ENCODE measurements at regions not wholly inside any gene's neighbourhood (a gene's known extent, or its start where the extent isn't known, plus 50 kb on each side); places are given as distances from the start of the nearest gene placed in this dataset.

DNA sequence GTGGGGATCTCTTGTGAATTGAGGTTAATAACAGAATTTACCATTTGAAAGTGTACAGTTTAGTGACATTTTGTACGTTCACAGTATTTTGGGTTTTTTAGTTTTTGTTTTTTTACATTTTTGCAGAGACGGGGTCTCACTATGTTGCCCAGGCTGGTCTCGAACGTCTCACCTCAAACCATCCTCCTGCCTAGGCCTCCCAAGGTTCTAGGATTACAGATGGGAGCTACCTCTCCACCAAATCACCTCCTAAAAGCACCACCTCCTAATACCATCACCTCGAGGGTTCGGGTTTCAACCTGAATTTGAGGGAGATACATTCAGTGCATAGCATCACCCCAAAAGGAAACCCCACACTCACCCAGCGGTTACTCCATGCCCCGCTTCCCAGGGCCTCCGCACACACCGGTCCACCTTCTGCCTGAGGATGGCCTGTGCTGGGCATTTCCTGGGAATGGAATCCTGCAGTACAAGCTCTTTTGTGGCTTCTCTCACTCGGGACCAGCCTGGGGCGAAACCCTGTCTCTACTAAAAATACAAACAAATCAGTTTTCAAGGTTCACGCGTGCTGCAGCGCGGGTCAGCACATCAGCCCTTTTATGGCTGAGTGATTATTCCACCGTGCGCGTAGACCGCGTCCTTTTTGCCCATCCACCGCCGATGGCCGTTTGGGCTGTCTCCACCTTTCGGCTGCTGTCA lies 182.7 kb upstream of the CIBAR2 start:
- no peak for DNase-seq

DNA sequence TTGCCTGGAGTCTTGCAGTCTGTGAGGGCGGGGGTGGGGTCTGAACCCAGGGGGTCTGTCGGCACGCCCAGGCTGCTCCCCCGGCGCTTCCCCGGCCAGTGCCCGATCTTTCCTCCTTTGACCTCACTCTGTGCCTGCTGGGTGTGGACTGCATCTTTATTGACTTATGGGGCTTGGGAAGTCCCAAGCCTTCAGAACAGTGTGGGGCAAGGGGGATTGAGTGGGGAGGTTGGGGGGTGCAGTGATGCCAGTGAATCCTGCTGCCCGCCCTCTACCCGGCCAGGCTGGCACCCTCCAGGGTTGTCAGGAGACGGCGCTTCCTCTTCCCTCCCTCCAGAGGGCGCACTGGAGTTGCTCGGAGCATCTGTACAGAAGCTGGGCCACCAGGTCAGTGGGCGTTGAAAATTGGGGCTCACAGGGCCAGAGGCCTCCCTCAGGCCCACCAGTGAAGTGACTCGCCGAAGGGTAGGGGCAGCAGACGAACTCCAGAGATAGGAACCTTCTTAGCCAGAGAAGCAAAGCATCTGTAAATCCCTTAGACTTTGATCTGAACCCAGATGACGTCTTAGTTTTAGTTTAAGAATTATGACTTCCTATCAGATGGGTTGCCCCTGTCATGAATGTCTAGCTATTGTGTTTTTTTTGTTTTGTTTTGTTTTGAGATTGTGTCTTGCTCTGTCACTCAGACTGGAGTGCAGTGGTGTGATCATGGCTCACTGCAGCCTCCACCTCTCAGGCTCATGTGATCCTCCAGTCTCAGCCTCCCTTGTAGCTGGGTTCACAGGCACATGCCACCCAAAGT lies 184.8 kb upstream of the CIBAR2 start:
- DNase-seq = peak; percentile 32

DNA sequence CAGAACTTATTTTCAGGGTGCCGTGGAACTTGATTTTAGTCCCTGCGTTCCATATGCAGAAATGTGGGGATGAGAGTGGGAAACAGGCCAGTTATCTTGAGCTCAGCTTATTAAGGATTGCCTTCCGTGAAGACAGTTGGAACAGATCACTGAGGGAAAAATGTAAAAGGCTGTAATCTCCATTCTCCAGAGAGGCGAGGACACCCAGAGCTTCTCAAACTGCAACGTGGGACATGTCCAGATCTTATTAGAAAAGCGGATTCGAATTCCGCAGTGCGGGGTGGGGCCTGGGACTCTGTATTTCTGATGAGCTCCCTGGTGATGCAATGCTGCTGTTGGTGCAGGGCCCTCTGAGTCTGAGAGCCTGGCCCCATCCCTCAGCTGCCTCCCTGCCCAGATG lies 185.6 kb upstream of the CIBAR2 start:
- no peak for DNase-seq

DNA sequence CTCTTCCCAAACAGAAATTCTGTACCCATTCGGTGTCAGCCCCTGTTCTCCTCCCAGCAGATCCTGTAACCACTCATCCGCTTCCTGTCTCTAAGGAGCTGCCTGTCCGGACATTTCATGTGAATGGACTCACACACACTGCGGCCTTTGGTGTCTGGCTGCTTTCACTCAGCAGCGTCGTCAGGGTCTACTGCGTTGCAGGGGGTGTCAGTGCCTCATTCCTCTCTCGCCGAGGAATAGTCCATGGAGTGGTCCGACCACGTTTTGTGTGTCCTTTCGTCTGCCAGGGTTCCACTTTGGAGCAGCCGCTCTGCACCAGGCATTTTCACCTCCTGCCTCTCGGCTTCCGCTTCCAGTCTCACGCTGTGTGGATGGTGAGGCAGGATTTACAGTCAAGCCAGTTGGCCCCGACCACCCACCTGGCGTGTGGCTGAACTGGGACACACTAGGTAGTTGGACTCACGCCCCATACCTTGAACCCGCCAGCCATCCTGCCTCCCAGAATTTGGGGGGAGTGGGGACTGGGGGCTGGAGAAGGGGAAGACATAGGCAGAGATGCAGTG lies 188.2 kb upstream of the CIBAR2 start:
- DNase-seq = no peak

DNA sequence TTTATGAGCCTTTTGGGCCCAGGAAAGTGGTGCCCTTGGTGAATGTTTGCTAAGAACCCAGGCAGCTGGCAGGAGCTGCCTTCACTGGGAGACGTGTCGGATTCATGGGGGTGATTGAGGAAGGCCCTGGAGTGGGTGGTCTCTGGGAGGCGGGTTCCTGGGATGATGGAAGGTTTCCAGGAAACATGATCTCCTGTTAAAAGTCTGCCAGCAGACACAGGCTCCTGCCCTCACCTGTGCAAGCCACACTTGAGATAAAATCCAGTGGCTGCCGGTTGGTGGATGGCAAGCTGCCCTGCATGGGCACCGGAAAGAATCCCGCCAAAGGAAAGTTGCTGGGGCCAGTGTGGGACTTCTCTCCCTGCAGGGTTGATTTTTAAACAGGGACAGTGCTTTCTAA lies 189.0 kb upstream of the CIBAR2 start:
- DNase-seq = no peak

DNA sequence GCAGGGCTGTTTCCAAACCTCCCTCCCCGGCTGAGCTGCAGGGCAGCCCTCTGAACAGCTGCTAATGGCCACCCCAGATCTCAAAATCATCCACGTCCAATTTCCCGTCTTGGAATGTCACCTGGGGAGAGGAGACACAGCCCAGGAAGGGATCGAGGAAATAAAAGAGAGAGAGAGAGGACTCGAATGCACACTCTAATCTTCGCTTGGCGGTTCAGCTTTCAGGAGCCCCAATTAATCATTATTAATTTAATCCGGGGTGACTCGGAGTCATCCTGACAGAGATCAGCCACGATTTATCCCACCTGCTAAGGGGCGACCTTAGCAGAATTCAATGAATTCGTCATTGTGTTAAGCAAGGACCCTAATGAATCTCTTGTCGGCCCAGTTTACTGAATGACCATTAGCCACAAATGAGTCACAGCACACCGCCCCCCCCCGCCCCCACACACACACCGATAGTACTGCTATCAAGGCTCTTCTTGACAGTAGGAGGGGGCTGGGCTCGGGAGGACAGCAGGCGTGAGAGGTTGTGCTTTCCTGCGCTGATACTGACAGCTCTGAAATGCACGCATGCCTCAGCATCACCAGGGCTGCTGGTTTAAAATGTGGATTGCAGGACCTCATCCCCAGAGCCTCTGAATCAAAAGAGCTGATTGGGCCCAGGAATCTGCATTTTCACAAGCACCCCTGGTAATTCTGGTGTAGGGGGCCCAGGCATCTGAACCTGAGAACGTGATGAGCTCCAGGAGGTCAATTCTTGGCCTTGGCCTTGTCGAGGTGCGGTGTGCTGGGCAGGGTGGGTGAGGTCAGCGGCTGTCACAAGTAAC lies 190.0 kb upstream of the CIBAR2 start:
- no peak for DNase-seq

DNA sequence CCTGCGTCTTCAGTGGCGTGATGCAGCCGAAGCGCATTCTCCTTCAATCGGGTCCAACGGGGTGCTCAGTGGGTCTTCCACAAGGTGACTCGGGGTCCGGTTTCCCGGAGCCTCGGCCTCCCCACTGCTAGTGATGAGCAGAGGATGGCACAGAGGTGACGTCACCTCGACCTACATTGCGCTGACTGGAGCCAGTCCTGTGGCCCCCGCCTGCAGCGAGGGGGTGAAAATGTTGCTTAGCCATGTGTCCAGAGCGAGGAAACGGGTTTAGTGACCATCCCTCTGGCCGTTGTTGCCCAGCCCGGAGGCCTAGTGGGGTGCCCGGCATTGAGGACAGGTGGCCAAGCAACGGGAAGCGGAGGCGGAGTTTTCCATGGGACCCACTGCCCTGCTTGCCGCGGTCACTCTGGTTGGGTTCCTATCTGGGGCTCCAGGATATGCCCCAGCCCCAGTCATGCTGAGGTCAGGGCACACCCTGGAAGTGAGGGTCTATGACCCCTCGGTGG lies 190.6 kb upstream of the CIBAR2 start:
- no peak for DNase-seq

DNA sequence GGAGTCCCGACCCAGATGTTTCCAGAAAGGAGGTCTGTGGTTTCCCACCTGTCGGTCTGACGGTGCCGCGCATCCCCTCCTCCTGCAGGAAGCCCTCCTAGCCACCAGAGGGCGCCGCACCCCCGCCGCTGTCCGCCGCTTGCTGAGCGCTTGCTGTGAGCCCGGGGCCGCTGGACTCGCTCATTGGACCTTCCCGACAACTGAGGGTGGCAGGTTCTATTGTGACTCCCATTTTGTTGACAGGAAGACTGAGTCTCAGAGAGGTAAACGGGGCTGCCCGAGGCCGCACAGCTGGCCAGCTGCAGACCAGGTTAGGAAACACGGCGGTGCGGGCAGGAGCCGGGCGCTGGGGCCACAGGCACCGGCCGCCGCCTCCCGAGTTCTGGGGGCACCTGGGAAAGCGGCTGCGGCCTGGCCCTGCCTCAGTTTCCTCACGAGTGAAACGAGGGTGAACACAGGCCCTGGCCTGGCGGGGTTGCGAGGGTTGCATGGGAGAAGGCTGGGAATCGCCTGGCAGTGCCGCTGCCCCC lies 191.1 kb upstream of the CIBAR2 start:
- DNase-seq = peak; percentile 55

DNA sequence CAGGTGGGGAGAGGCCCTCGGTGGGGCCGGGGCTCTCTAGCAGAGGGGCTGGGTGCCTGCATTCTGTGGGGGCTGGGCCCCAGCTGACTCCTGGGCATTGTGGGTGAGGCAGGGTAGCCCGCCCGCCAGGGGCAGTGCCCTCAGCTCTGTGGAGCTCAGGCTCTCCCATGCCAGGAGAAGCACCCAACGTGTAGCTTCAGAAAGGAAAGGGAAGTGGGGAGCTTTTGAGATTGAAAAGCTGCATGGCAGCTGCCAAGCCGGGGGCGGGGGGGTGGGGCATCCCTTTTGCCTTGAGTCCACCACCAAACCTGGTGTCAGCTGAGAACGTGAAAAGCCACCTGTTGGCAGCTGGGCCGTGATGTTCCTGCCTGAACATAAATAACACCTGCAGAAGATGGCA lies 192.1 kb upstream of the CIBAR2 start:
- no peak for DNase-seq

DNA sequence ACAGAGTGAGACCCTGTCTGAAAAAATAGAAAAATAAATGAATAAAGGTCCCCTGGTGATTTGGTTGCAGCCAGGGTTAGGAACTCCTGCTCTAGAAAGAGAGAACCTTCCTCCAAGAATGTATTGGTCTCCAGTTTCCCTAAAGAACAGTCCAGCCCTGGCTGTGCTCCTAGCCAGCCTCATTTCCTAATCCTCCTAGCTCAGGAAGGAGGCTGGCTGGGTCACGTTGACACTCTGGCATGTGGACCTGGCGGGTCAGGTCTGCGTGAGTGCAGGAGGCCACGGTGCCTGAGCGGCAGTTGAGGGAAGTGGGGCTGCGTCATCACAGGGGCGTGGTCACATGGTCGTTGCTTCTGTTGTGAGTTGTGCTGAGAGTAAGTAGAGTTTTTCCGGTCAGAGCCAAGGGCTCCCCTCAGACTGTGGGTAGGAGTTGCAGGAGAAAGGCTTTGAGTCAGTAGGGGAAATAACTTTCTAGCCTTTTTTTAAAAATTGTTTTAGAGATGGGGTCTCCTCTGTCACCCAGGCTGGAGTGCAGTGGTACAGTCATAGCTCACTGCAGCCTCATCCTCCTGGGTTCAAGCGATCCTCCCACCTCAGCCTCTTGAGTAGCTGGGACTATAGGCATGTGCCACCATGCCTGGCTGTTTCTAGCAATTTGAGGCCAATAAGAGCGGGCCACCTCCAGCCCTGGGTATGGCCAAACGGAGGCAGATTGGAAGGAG lies 194.0 kb upstream of the CIBAR2 start:
- peak; percentile 50 for DNase-seq

DNA sequence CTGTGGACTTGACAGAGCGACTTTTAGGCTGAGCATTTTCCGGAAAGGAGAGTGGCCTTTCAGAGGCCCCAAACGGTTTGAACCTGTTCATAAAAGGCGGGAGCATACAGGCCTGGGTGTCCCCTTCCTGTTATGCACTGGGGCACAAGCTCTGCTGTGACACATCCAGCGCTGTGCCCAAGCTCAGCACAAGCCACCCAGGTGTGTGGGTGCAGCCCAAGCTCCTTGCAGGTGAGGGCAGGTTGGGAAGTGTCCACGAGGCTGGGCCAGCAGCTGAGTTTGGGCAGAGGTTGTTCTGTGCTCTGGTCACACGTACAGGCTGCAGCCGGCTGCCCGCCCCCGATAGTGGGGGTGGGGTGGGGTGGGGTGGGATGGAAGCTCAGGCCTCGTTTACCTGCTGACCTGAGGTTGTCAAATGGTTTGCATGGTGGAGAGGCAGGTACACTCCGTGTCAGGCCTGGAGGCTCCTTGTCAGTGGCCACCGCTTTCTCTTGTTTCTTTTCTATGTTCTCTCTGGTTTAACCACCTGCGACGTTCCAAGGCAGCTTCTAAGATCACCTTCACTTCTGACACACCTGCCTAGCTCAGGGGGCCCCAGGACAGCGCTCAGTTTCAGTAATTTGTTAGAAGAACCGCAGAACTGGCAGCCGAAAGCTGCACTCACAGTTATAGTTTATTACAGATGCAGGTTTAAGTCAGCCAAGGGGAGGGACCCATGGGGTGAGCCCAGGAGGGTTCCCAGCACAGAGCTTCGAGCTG lies 194.7 kb upstream of the CIBAR2 start:
- DNase-seq = no peak

DNA sequence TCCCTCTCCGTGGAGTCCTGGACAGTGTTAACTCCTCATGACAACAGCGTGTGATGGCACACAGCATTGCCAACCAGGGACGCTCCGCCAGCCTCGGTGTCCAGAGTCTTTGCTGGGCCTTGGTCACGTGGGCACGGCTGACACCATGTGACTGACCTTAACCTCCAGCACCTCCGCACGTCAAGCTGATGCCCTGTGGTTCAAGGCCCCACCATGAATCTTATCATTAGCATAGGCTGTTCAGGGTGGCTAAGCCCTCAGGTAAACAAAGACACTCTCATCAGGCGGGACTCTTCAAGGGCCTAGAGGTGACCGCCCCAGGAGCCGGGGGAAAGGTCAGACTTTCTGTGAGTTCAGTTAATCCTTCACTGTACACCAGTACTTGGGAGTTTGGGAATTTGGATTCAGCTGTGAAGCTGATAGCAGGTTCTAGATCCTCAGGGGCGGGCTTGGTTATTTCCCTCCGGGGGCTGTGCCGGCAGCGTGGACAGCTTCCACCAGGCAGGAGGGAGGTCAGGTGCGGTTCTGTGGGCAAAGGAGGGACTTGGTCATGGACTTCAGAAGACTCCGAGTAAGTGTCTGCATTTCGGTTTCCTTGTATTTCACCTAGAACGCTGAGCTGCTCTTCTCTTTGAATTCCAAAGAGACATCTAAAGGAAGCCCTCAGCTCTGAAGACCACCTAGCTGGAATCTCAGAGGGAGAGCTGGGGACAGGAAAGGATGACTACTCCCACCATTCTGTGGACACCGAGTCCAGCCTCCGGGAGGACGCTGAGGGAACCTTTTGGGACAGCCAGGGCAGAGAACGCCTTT lies 195.5 kb upstream of the CIBAR2 start:
- no peak for DNase-seq

DNA sequence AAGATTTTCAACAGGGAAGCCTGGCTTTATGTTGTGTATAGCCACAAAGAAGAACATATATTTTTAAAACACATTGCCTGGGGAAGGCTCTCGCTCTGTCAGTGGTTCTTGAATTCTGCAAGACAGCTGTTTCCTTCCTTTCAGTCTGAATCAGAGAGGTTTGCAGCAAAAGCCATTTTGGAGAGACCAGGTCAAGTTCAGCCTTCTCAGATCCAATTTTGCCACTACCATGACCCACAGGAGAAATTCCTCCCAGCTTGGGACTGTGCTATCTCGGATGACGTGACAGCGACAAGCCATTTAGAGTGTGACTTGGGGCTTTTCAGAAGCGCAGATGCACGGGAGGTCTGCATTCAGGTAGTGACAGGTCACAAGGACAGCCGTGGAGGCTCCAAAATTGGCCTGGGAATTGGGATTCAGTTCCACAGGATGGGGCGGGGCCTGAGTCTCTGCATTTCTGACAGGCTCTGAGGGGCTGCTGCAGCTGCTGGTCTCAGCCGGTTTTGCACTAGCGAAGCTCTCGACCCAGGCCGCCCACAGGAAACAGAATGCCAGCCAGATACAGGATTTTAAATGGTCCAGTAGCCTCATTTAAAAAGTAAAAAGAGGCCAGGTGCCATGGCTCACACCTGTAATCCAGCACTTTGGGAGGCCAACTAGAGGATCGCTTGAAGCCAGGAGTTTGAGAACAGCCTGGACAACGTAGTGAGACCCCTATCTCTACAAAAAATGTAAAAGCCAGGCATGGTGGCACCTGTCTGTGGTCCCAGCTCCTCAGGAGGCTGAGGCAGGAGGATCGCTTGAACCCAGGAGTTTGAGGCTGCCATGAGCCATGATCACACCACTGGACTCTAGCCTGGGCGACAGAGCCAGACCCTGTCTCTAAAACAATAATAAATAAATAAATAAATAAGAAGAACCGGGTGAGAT lies 196.6 kb upstream of the CIBAR2 start:
- DNase-seq = no peak

DNA sequence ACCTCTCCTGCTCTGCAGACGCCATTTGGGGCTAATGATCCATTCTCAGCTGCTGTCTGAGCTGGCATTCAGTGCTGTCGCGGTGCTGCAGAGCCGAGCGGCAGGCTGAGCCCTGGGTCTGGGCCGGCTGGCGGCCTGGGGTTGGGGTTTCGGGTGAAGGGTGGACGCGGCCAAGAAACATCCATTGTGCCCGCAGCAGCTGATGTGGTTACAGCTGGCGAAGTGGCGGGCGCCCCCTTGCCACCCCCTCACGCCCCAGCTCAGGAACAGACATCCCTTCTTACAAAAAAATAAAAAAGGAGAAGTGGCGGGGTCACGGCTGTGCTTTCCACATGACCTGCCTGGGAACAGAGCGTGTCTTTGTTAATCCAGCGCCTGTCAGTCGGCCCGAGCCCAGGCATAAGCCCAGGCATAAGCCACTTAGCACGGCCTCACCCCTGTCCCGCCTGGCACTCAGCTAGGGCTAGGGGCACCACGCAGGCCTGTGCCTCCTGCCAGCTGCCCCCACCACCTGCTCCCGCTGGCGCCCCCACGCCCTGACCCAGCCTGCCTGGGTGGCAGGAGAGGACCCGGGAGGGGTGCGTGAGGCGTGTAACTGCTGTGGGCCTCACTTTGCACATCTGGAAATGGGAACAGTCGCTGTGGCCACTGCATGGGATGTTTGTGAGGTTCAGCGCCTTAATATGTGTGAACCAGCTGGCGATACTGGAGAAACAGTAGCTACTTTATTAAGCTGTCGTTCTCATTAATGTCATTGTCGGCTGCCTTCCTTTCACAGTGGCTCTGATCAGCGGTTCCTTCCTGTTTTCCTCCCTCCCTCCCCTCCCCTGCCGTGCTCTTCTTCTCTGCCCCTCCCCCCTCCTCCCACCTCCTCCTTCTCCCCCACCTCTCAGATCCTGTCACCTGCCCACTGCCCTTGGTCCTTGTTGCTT lies 197.7 kb upstream of the CIBAR2 start:
- no peak for DNase-seq

DNA sequence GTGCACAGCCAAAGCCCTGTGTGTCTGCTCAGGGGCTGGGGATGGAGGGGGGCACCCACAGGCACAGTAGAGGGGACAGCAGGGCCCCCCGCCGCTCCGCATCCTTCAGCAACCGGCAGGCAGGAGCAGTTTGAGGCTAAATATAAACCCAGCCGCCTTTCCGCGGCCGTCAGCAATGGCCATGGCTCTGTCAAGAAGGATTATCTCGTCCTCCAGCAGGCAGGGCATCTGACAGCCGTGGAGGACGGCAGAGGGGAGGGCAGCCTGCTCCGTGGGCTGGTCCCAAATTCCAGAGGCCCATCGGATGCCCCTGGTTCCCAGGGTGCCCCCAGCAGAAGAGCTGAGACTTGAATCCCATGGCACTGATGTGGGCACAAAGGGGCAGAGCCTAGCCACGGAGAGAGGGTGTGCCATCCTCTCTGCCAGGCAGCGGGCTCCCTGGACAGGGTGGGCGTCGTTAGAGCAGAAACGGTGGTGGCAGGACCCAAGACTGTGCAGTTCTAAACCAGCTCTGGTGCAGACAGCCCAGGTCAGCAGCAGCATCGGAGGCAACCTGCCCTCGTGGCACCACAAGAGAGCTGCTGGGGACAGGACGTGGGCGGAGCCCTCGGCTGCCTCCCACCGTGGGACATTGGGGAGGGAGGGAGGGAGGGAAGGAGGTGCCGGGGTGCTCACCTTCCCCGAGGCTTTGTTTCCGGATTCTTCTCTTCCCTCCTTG lies 198.8 kb upstream of the CIBAR2 start:
- DNase-seq = no peak

DNA sequence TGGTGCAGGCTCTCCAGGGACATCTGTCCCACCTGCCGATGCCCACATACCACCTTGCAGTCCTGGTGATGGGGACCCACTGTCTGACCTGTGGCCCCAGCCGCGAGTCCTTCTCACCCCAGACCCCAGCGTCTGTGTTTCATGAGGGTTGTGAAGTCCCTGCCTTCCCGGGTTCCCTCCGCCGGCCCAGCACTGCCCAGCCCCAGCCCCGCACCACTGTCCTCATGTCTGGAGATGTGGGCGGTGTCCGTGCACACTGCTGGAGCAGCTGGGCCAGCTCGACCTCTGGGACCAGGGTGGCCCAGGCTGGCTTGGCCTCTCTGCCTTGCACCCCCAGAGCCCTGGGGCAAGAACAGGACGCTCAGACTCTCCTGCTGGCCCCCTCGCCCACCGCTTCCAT lies 199.5 kb upstream of the CIBAR2 start:
- no peak for DNase-seq

DNA sequence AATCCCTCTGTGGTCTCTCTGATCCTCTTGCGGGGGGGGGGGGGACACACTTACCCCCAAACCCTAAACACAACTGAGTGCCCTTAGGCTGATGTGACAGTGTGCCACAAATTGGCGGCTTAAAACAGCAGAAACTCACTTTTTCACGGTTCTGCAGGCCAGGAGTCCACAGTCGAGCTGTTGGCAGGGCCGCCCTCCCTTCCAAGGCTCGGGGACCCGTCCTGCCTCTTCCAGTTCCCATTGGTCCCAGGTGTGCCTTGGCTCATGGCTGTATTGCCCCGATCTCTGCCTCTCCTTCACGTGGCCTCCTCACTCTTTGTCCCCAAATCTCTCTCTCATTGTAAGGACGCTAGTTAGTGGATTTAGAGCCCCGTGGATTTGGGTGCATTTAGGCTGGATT lies 199.9 kb upstream of the CIBAR2 start:
- DNase-seq = no peak

Data from fibroblast of skin of scalp (primary cell).